ENCODE measurements at regions not wholly inside any gene's neighbourhood (a gene's known extent, or its start where the extent isn't known, plus 50 kb on each side); places are given as distances from the start of the nearest gene placed in this dataset.
A peak's percentile ranks its signal among the peaks of the same experiment; 100 is the strongest.
"Not testable (repeated sequence)": the region's sequence is repeated elsewhere in the genome, so short reads cannot be mapped to it uniquely, and the experiment has no call there.

DNA sequence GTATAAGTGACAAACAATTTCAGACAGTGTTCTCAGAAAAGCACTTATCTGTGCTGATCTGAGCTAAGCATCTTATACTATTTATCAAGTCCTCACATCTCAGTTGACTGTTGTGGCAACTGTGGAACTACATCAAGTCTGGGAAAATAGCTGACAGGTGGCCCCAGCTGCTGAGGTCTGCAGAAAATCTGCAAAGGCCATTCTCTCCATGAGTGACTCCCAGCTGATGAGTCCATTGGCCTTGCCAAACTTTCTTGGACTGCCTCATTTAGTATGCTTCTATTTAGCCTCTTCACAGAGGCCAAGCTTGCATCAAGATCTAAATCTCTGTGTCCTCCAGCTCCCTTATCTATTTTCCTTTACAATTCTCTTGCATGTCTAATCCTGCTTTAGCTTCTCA is 174.5 kb upstream of the RBM19 start:
- no peaks in the 10 kb centered on the region for H3K4me1 Mint-ChIP-seq
- peaks cover 0 to 5% of the 10 kb centered on the region in 2 donors for H3K9me3 Mint-ChIP-seq
- DNase-seq (no peak), ATAC-seq (no peak)
- H3K4me3 Mint-ChIP-seq = no peak overlapping the region
- H3K27me3 Mint-ChIP-seq = no peaks in the 10 kb centered on the region
- no peak overlapping the region for H3K27ac Mint-ChIP-seq

- no peak for DNase-seq
- no peaks in the 10 kb centered on the region for H3K27me3 Mint-ChIP-seq
- H3K4me3 Mint-ChIP-seq = no peak overlapping the region
- no peaks in the 10 kb centered on the region for H3K9me3 Mint-ChIP-seq
- no peak overlapping the region for H3K27ac Mint-ChIP-seq
- no peaks in the 10 kb centered on the region for H3K4me1 Mint-ChIP-seq
- ATAC-seq = no peak
These were observed 170.5 kb upstream of the RBM19 start for GRCh38 chr12:114136631-114137030.

DNA sequence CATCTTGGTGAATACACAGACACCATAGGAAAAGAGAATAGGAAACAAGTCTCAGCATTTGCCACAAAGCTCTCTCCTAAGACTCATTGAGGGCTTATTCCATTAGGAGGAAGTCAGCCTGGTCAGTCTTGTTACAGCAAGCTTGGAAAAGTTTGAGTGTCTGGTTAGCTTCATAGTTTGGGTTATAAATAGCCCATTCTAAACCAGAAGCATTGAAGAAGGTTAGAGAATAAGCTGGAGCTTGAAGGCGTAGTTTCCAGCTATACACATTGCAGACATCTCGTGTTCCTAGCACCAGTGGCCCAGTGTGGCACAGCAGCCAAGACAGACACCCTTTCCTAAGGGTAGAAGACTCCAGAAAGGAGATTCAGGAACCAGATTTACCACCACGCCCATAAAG is 168.8 kb upstream of the RBM19 start:
- no peak for DNase-seq
- no peak for ATAC-seq
- no peaks in the 10 kb centered on the region for H3K9me3 Mint-ChIP-seq

GRCh38 chr12:114131824-114132223 is 165.7 kb upstream of the RBM19 start:
- DNase-seq (no peak), ATAC-seq (no peak)
- Mint-ChIP-seq H3K27me3 (no peaks in the 10 kb centered on the region), H3K4me1 (no peaks in the 10 kb centered on the region), H3K9me3 (no peaks in the 10 kb centered on the region), H3K4me3 (no peak overlapping the region), H3K27ac (peak overlapping the region in 1 of 2 donors; percentile 79)

More for the DNA sequence above, 168.8 kb upstream of the RBM19 start:
- Mint-ChIP-seq H3K27ac (no peak overlapping the region), H3K4me3 (no peak overlapping the region), H3K27me3 (no peaks in the 10 kb centered on the region), H3K4me1 (no peaks in the 10 kb centered on the region)

- Mint-ChIP-seq H3K4me1 (no peaks in the 10 kb centered on the region), H3K27ac (no peak overlapping the region), H3K9me3 (no peaks in the 10 kb centered on the region), H3K27me3 (peaks cover 1% of the 10 kb centered on the region), H3K4me3 (no peak overlapping the region)
- DNase-seq = no peak
- no peak for ATAC-seq
These were observed 157.0 kb upstream of the RBM19 start for GRCh38 chr12:114123108-114123507.

DNA sequence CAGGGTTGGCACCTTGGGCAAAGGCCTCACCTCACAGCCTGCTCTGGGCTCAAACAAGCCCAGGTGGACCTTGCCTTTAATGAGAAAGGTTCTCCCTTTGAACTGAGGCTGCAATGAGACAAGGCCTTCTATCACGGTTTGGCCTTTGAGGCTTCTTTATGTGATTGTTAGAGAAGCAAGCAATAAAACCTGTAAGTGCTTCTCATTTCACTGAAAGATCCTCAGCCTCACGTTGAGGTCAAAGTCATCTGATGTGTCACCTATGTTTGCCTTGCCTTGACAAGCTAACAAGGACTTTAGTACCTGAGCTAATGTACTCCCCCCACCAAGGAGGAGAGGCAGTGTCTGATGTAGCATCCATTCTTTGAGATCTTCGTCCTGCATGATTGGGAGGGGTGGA is 155.9 kb upstream of the RBM19 start:
- ATAC-seq = no peak
- Mint-ChIP-seq H3K27ac (no peak overlapping the region), H3K27me3 (peaks cover 11% of the 10 kb centered on the region), H3K9me3 (no peaks in the 10 kb centered on the region), H3K4me3 (no peak overlapping the region), H3K4me1 (no peaks in the 10 kb centered on the region)
- DNase-seq = no peak

- DNase-seq = no peak
- H3K27ac Mint-ChIP-seq = no peak overlapping the region
- H3K27me3 Mint-ChIP-seq = peaks cover 11% of the 10 kb centered on the region
- ATAC-seq = no peak
- no peaks in the 10 kb centered on the region for H3K4me1 Mint-ChIP-seq
- H3K4me3 Mint-ChIP-seq = no peak overlapping the region
- no peaks in the 10 kb centered on the region for H3K9me3 Mint-ChIP-seq
These were observed 153.2 kb upstream of the RBM19 start for GRCh38 chr12:114119316-114119715.

GRCh38 chr12:114096461-114096860 is 130.3 kb upstream of the RBM19 start:
- Mint-ChIP-seq H3K27me3 (no peaks in the 10 kb centered on the region), H3K4me3 (no peak overlapping the region), H3K4me1 (no peaks in the 10 kb centered on the region), H3K9me3 (peaks cover 5 to 6% of the 10 kb centered on the region in 2 donors), H3K27ac (no peak overlapping the region)
- no peak for DNase-seq
- no peak for ATAC-seq

DNA sequence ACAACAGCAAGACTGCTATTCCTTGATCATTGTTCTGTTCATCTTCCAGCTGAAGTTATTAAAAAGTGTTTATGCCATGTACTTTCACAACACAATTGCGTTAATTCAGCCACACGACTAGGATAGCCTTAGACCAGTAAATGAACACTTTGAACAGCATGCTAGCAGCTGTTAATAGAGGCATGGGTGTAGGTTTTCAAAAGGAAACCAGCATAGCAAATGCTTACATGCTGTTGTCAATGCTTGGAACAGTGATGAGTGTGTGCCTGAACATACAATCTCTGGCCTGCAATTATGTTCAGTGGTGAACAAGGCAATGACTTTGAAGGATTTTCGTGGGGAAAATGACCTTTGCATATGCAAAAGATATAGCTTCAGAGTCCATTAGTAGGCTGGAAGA is 127.4 kb upstream of the RBM19 start:
- no peaks in the 10 kb centered on the region for H3K4me1 Mint-ChIP-seq
- H3K27ac Mint-ChIP-seq = no peak overlapping the region
- no peaks in the 10 kb centered on the region for H3K27me3 Mint-ChIP-seq
- no peak overlapping the region for H3K4me3 Mint-ChIP-seq
- H3K9me3 Mint-ChIP-seq = peaks cover 5 to 6% of the 10 kb centered on the region in 2 donors
- ATAC-seq (no peak), DNase-seq (no peak)

GRCh38 chr12:114092981-114093380 is 126.9 kb upstream of the RBM19 start:
- no peak for ATAC-seq
- no peak overlapping the region for H3K4me3 Mint-ChIP-seq
- no peak for DNase-seq
- no peak overlapping the region for H3K27ac Mint-ChIP-seq
- peaks cover 5 to 6% of the 10 kb centered on the region in 2 donors for H3K9me3 Mint-ChIP-seq
- H3K27me3 Mint-ChIP-seq = no peaks in the 10 kb centered on the region
- H3K4me1 Mint-ChIP-seq = no peaks in the 10 kb centered on the region

GRCh38 chr12:114090211-114090610 is 124.1 kb upstream of the RBM19 start:
- peak overlapping the region in 1 of 2 donors; percentile 27 for H3K27ac Mint-ChIP-seq
- H3K4me1 Mint-ChIP-seq = no peaks in the 10 kb centered on the region
- no peak overlapping the region for H3K4me3 Mint-ChIP-seq
- H3K27me3 Mint-ChIP-seq = no peaks in the 10 kb centered on the region
- peaks cover 5 to 6% of the 10 kb centered on the region in 2 donors for H3K9me3 Mint-ChIP-seq
- no peak for DNase-seq
- no peak for ATAC-seq

DNA sequence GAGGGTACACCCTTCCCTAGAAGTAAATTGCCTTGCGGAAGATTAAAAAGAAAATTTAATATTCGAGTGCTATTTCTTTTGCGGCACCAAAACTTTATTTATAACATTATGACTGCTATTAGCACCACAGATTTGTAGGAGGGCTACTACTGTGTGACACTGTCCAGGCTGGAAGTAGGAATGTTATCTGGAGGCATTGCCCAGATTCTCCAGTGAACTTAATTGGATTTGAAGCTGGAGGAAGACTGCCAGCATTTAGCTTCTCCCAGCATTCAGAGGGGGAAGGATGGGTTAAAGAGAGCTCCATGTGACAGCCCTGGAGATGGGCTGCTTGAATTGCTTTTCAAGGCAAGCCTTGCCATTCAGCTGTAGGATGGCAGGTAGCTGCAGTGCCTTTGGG is 107.0 kb upstream of the RBM19 start:
- Mint-ChIP-seq H3K9me3 (no peaks in the 10 kb centered on the region), H3K27ac (no peak overlapping the region), H3K4me1 (no peaks in the 10 kb centered on the region), H3K4me3 (no peak overlapping the region), H3K27me3 (no peaks in the 10 kb centered on the region)
- ATAC-seq (no peak), DNase-seq (no peak)

DNA sequence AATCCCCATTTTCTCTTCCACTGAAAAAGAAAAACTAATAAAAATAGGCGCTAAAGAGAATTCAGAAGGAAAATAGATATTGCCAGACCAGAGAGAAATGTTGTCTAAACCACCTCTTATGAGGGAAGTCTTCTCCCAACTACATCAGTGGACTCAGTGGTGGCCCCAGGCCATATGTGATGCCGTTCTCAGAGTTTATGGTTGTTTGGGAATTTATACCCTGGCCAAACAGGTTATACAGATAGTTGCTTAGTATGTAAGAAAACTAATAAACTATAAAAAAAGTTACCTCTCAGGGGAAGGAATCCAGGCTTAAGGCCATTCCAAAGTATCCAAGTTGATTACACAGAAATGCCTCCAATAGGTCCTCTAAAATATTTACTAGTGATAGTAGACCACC is 103.4 kb upstream of the RBM19 start:
- ATAC-seq = no peak
- H3K4me3 Mint-ChIP-seq = no peak overlapping the region
- no peak for DNase-seq
- peaks cover 4% of the 10 kb centered on the region for H3K27me3 Mint-ChIP-seq
- H3K9me3 Mint-ChIP-seq = peaks cover 0 to 2% of the 10 kb centered on the region in 2 donors
- no peaks in the 10 kb centered on the region for H3K4me1 Mint-ChIP-seq
- H3K27ac Mint-ChIP-seq = no peak overlapping the region

- ATAC-seq = no peak
- peaks cover 0 to 5% of the 10 kb centered on the region in 2 donors for H3K9me3 Mint-ChIP-seq
- DNase-seq = no peak
- H3K27me3 Mint-ChIP-seq = peaks cover 7% of the 10 kb centered on the region
- H3K4me3 Mint-ChIP-seq = no peak overlapping the region
- no peak overlapping the region for H3K27ac Mint-ChIP-seq
- H3K4me1 Mint-ChIP-seq = no peaks in the 10 kb centered on the region
These were observed 98.4 kb upstream of the RBM19 start for GRCh38 chr12:114064497-114064896.

GRCh38 chr12:114064034-114064433 is 97.9 kb upstream of the RBM19 start:
- not testable (repeated sequence) for H3K27ac Mint-ChIP-seq, H3K4me3 Mint-ChIP-seq, DNase-seq, H3K9me3 Mint-ChIP-seq, H3K27me3 Mint-ChIP-seq, H3K4me1 Mint-ChIP-seq, ATAC-seq

DNA sequence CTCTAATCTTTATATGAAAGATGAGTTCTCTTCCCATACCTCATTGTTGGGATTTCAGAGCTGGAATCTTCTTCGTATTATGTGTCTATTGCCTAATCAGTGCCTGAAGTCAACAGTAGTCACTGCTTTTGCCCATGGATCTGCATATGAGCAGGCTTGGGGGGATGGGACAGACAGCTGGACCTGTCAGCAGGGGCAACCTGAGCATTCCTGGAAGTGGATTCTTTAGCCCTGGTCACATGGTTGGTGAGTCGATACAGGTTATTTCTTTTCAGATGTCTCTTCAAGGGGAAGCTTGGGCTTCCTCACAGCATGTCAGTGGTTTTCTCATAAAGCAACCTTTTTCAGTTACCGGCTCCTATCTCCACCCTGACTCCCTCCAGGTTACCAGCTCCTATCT is 97.3 kb upstream of the RBM19 start:
- DNase-seq (no peak), ATAC-seq (no peak)
- Mint-ChIP-seq H3K4me1 (no peaks in the 10 kb centered on the region), H3K27ac (no peak overlapping the region), H3K4me3 (no peak overlapping the region), H3K9me3 (peaks cover 0 to 5% of the 10 kb centered on the region in 2 donors), H3K27me3 (peaks cover 7% of the 10 kb centered on the region)

DNA sequence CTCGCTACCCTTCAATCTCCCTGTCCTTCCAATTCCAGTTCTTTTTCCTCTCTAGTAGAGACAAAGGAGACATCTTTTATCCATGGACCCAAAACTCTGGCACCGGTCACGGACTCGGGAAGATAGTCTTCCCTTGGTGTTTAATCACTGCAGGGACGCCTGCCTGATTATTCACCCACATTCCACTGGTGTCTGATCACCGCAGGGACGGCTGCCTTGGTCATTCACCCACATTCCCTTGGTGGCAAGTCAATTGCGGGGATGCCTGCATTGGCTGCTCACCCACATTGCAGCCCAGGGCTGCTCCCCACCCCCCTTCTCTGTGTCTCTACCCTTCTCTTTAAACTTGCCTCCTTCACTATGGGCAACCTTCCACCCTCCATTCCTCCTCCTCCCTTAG is 90.2 kb upstream of the RBM19 start:
- not testable (repeated sequence) for H3K4me3 Mint-ChIP-seq, H3K4me1 Mint-ChIP-seq, DNase-seq, ATAC-seq, H3K9me3 Mint-ChIP-seq, H3K27ac Mint-ChIP-seq
- peaks cover 14% of the 10 kb centered on the region for H3K27me3 Mint-ChIP-seq
